PC-9 (cell line): ENCODE measurements at regions not wholly inside any gene's neighbourhood (a gene's known extent, or its start where the extent isn't known, plus 50 kb on each side); places are given as distances from the start of the nearest gene placed in this dataset.

ENCODE experiments used
- CTCF ChIP-seq: fragments of 200-600 bp; sonication (generic); conservative IDR thresholded peaks from 2 replicates; pipeline ENCODE4 v1.6.1; 2017; ENCODE audit warnings: mixed run types, antibody characterized with exemption, mild to moderate bottlenecking, moderate library complexity
- EZH2 ChIP-seq: fragments of 200-600 bp; sonication (generic); IDR thresholded peaks from 2 replicates; pipeline ENCODE4 v1.8.0; 2017; ENCODE audit warnings: antibody characterized with exemption, low read depth

- no peak for TF ChIP-seq CTCF
- TF ChIP-seq EZH2 = no peak
Measured at GRCh38 chr2:65813631-65814173, 381.3 kb upstream of the SPRED2 start.
